SJCRH30 (cell line): ENCODE measurements at regions not wholly inside any gene's neighbourhood (a gene's known extent, or its start where the extent isn't known, plus 50 kb on each side); places are given as distances from the start of the nearest gene placed in this dataset.

Experiments used
- DNase-seq, 2 experiments: peaks; one replicate each; pipeline ENCODE4 v3.0.0-alpha.2; 2015 to 2020
- H3K27ac ChIP-seq: fragments of 250-450 bp; sonication (Bioruptor Pico); 2 replicates; pipeline ENCODE4 v1.5.1; 2020; ENCODE audit warnings: mild to moderate bottlenecking, moderate library complexity
- H3K27me3 ChIP-seq: fragments of 250-450 bp; sonication (Bioruptor Pico); 2 replicates; pipeline ENCODE4 v1.5.1; 2020; ENCODE audit warnings: mild to moderate bottlenecking, moderate library complexity
- H3K36me3 ChIP-seq: fragments of 250-450 bp; sonication (Bioruptor Pico); 2 replicates; pipeline ENCODE4 v1.5.1; 2020; ENCODE audit warnings: mild to moderate bottlenecking, moderate library complexity
- H3K4me1 ChIP-seq: fragments of 250-450 bp; sonication (Bioruptor Pico); 2 replicates; pipeline ENCODE4 v1.5.1; 2020; ENCODE audit warnings: mild to moderate bottlenecking, moderate library complexity
- H3K4me3 ChIP-seq: fragments of 250-450 bp; sonication (Bioruptor Pico); 2 replicates; pipeline ENCODE4 v1.5.1; 2020; ENCODE audit warnings: mild to moderate bottlenecking, moderate library complexity
- H3K9me3 ChIP-seq: fragments of 250-450 bp; sonication (Bioruptor Pico); replicated peaks from 2 replicates; pipeline ENCODE4 v1.5.1; 2020; ENCODE audit warnings: mild to moderate bottlenecking, moderate library complexity

GRCh38 chr2:67812682-67813081 lies 250.1 kb downstream of the C1D start:
- Histone ChIP-seq H3K27me3 (no peaks in the 10 kb centered on the region), H3K36me3 (no peaks in the 10 kb centered on the region), H3K27ac (no peak overlapping the region), H3K9me3 (no peaks in the 10 kb centered on the region), H3K4me3 (no peak overlapping the region), H3K4me1 (no peaks in the 10 kb centered on the region)
- DNase-seq, result no peak

- H3K4me1 ChIP-seq, result no peaks in the 10 kb centered on the region
- H3K27ac ChIP-seq, result no peak overlapping the region
- H3K9me3 ChIP-seq, result no peaks in the 10 kb centered on the region
- H3K36me3 ChIP-seq, result no peaks in the 10 kb centered on the region
- H3K4me3 ChIP-seq, result no peak overlapping the region
- DNase-seq, result no peak
- H3K27me3 ChIP-seq, result no peaks in the 10 kb centered on the region
Measured at GRCh38 chr2:67823726-67824125, 239.1 kb downstream of the C1D start.

- Histone ChIP-seq H3K4me1 (no peaks in the 10 kb centered on the region), H3K27ac (no peak overlapping the region), H3K36me3 (no peaks in the 10 kb centered on the region), H3K27me3 (no peaks in the 10 kb centered on the region), H3K9me3 (no peaks in the 10 kb centered on the region), H3K4me3 (no peak overlapping the region)
- DNase-seq, result no peak
Measured at GRCh38 chr2:67824186-67824585, 238.6 kb downstream of the C1D start.

- no peak for DNase-seq
- H3K9me3 ChIP-seq, result no peaks in the 10 kb centered on the region
- no peak overlapping the region for H3K27ac ChIP-seq
- no peaks in the 10 kb centered on the region for H3K36me3 ChIP-seq
- H3K4me3 ChIP-seq, result no peak overlapping the region
- no peaks in the 10 kb centered on the region for H3K27me3 ChIP-seq
- no peaks in the 10 kb centered on the region for H3K4me1 ChIP-seq
Measured at GRCh38 chr2:67825476-67825875, 237.3 kb downstream of the C1D start.

GRCh38 chr2:67828066-67828465 lies 234.7 kb downstream of the C1D start:
- no peak overlapping the region for H3K27ac ChIP-seq
- no peaks in the 10 kb centered on the region for H3K36me3 ChIP-seq
- no peak for DNase-seq
- H3K4me3 ChIP-seq, result no peak overlapping the region
- H3K9me3 ChIP-seq, result no peaks in the 10 kb centered on the region
- no peaks in the 10 kb centered on the region for H3K27me3 ChIP-seq
- H3K4me1 ChIP-seq, result no peaks in the 10 kb centered on the region

GRCh38 chr2:67829470-67829869 lies 233.3 kb downstream of the C1D start:
- H3K4me3 ChIP-seq, result no peak overlapping the region
- DNase-seq, result no peak
- no peaks in the 10 kb centered on the region for H3K9me3 ChIP-seq
- no peaks in the 10 kb centered on the region for H3K27me3 ChIP-seq
- no peaks in the 10 kb centered on the region for H3K36me3 ChIP-seq
- no peaks in the 10 kb centered on the region for H3K4me1 ChIP-seq
- H3K27ac ChIP-seq, result no peak overlapping the region

GRCh38 chr2:67833632-67834031 lies 229.2 kb downstream of the C1D start:
- DNase-seq, result no peak
- no peaks in the 10 kb centered on the region for H3K4me1 ChIP-seq
- H3K27ac ChIP-seq, result no peak overlapping the region
- H3K4me3 ChIP-seq, result no peak overlapping the region
- no peaks in the 10 kb centered on the region for H3K36me3 ChIP-seq
- 0 out of 2 replicates have a peak, but pooled peaks cover 8% of the 10 kb centered on the region for H3K27me3 ChIP-seq
- H3K9me3 ChIP-seq, result no peaks in the 10 kb centered on the region

- no peaks in the 10 kb centered on the region for H3K36me3 ChIP-seq
- 0 out of 2 replicates have a peak, but pooled peaks cover 8% of the 10 kb centered on the region for H3K27me3 ChIP-seq
- no peak for DNase-seq
- H3K9me3 ChIP-seq, result no peaks in the 10 kb centered on the region
- H3K4me1 ChIP-seq, result no peaks in the 10 kb centered on the region
- H3K27ac ChIP-seq, result no peak overlapping the region
- no peak overlapping the region for H3K4me3 ChIP-seq
Measured at GRCh38 chr2:67834482-67834881, 228.3 kb downstream of the C1D start.

GRCh38 chr2:67835266-67835665 lies 227.5 kb downstream of the C1D start:
- Histone ChIP-seq H3K9me3 (no peaks in the 10 kb centered on the region), H3K4me1 (no peaks in the 10 kb centered on the region), H3K36me3 (no peaks in the 10 kb centered on the region), H3K4me3 (no peak overlapping the region), H3K27ac (no peak overlapping the region), H3K27me3 (0 out of 2 replicates have a peak, but pooled peaks cover 8% of the 10 kb centered on the region)
- DNase-seq, result no peak

- H3K36me3 ChIP-seq, result no peaks in the 10 kb centered on the region
- H3K27ac ChIP-seq, result no peak overlapping the region
- 0 out of 2 replicates have a peak, but pooled peaks cover 8% of the 10 kb centered on the region for H3K27me3 ChIP-seq
- no peak for DNase-seq
- no peaks in the 10 kb centered on the region for H3K4me1 ChIP-seq
- no peaks in the 10 kb centered on the region for H3K9me3 ChIP-seq
- no peak overlapping the region for H3K4me3 ChIP-seq
Measured at GRCh38 chr2:67836866-67837265, 225.9 kb downstream of the C1D start.

- no peaks in the 10 kb centered on the region for H3K36me3 ChIP-seq
- no peaks in the 10 kb centered on the region for H3K9me3 ChIP-seq
- H3K4me3 ChIP-seq, result no peak overlapping the region
- H3K27me3 ChIP-seq, result 0 out of 2 replicates have a peak, but pooled peaks cover 8% of the 10 kb centered on the region
- H3K27ac ChIP-seq, result no peak overlapping the region
- DNase-seq, result no peak
- no peaks in the 10 kb centered on the region for H3K4me1 ChIP-seq
Measured at GRCh38 chr2:67838205-67838604, 224.6 kb downstream of the C1D start.

- H3K27me3 ChIP-seq, result 0 out of 2 replicates have a peak, but pooled peaks cover 8% of the 10 kb centered on the region
- no peaks in the 10 kb centered on the region for H3K36me3 ChIP-seq
- no peak overlapping the region for H3K4me3 ChIP-seq
- H3K27ac ChIP-seq, result no peak overlapping the region
- no peak for DNase-seq
- no peaks in the 10 kb centered on the region for H3K9me3 ChIP-seq
- H3K4me1 ChIP-seq, result no peaks in the 10 kb centered on the region
Measured at GRCh38 chr2:67839242-67839641, 223.6 kb downstream of the C1D start.

GRCh38 chr2:67839668-67840067 lies 223.1 kb downstream of the C1D start:
- H3K36me3 ChIP-seq, result no peaks in the 10 kb centered on the region
- H3K9me3 ChIP-seq, result no peaks in the 10 kb centered on the region
- no peak overlapping the region for H3K27ac ChIP-seq
- no peak overlapping the region for H3K4me3 ChIP-seq
- H3K4me1 ChIP-seq, result no peaks in the 10 kb centered on the region
- no peak for DNase-seq
- H3K27me3 ChIP-seq, result 0 out of 2 replicates have a peak, but pooled peaks cover 8% of the 10 kb centered on the region

GRCh38 chr2:67840460-67841068 lies 222.2 kb downstream of the C1D start:
- H3K36me3 ChIP-seq, result no peaks in the 10 kb centered on the region
- H3K9me3 ChIP-seq, result no peaks in the 10 kb centered on the region
- no peak overlapping the region for H3K27ac ChIP-seq
- DNase-seq, result peak; percentile 31 to 68
- no peaks in the 10 kb centered on the region for H3K4me1 ChIP-seq
- no peak overlapping the region for H3K4me3 ChIP-seq
- peaks cover 11% of the 10 kb centered on the region; the same call in 1 of the 2 replicates for H3K27me3 ChIP-seq

- Histone ChIP-seq H3K27me3 (peaks cover 17% of the 10 kb centered on the region), H3K9me3 (no peaks in the 10 kb centered on the region), H3K27ac (no peak overlapping the region), H3K36me3 (no peaks in the 10 kb centered on the region), H3K4me1 (no peaks in the 10 kb centered on the region), H3K4me3 (no peak overlapping the region)
- no peak for DNase-seq
Measured at GRCh38 chr2:67841711-67842110, 221.1 kb downstream of the C1D start.

- Histone ChIP-seq H3K9me3 (no peaks in the 10 kb centered on the region), H3K27ac (no peak overlapping the region), H3K36me3 (no peaks in the 10 kb centered on the region), H3K4me3 (no peak overlapping the region), H3K27me3 (peaks cover 17% of the 10 kb centered on the region), H3K4me1 (no peaks in the 10 kb centered on the region)
- DNase-seq, result no peak
Measured at GRCh38 chr2:67842375-67842959, 220.3 kb downstream of the C1D start.
